Osteoblast (primary cell): ENCODE measurements at regions not wholly inside any gene's neighbourhood (a gene's known extent, or its start where the extent isn't known, plus 50 kb on each side); places are given as distances from the start of the nearest gene placed in this dataset.

Experiments used
- DNase-seq: peaks from one replicate; pipeline ENCODE4 v3.0.0; 2011; ENCODE audit warnings: low spot score, mixed read lengths; ENCODE audit not compliant: insufficient read length; ENCODE audit errors: missing footprints
- H2AFZ ChIP-seq: 2 replicates; pipeline ENCODE4 v1.6.0; 2011; ENCODE audit warnings: mild to moderate bottlenecking, low read length
- H3K27ac ChIP-seq: 2 replicates; pipeline ENCODE4 v1.5.1; 2011; ENCODE audit warnings: mild to moderate bottlenecking, low read depth, low read length, moderate library complexity
- H3K27me3 ChIP-seq: 2 replicates; pipeline ENCODE4 v1.6.0; 2012; ENCODE audit warnings: mild to moderate bottlenecking, control low read depth, inconsistent platforms, low read length, moderate library complexity; ENCODE audit not compliant: insufficient read depth
- H3K36me3 ChIP-seq: 2 replicates; pipeline ENCODE4 v1.5.1; 2011; ENCODE audit warnings: mild to moderate bottlenecking, low read length, control low read depth, moderate library complexity; ENCODE audit not compliant: insufficient read depth
- H3K4me1 ChIP-seq: 2 replicates; pipeline ENCODE4 v1.5.1; 2011; ENCODE audit warnings: mild to moderate bottlenecking, low read length, control low read depth, moderate library complexity; ENCODE audit not compliant: insufficient read depth
- H3K4me2 ChIP-seq: 2 replicates; pipeline ENCODE4 v1.6.0; 2011; ENCODE audit warnings: mild to moderate bottlenecking, low read length; ENCODE audit not compliant: insufficient read depth
- H3K4me3 ChIP-seq: fragments of 200-600 bp; sonication (generic); 3 replicates; pipeline ENCODE4 v1.5.1; 2012; ENCODE audit warnings: mild to moderate bottlenecking, low read length, inconsistent platforms; ENCODE audit not compliant: insufficient read depth
- H3K79me2 ChIP-seq: 2 replicates; pipeline ENCODE4 v1.6.0; 2012; ENCODE audit warnings: mild to moderate bottlenecking, low read length, control low read depth, inconsistent platforms; ENCODE audit not compliant: insufficient read depth
- H3K9me3 ChIP-seq: 2 replicates; pipeline ENCODE4 v1.5.1; 2011; ENCODE audit warnings: low read depth, low read length, control low read depth
- H4K20me1 ChIP-seq: 2 replicates; pipeline ENCODE4 v1.6.0; 2012; ENCODE audit warnings: mild to moderate bottlenecking, low read length, control low read depth; ENCODE audit not compliant: insufficient read depth
- CTCF ChIP-seq: IDR thresholded peaks from 2 replicates; pipeline ENCODE4 v1.5.1; 2011; ENCODE audit warnings: mild to moderate bottlenecking, low read depth, low read length, moderate library complexity; ENCODE audit errors: extremely low read depth

GRCh38 chr17:69810326-69810965 lies 264.6 kb upstream of the KCNJ16 start:
- no peaks in the 10 kb centered on the region for H3K27me3 ChIP-seq
- no peak overlapping the region for H3K27ac ChIP-seq
- no peak for DNase-seq
- no peaks in the 10 kb centered on the region for H3K79me2 ChIP-seq
- no peaks in the 10 kb centered on the region for H4K20me1 ChIP-seq
- H2AFZ ChIP-seq = no peak overlapping the region
- TF ChIP-seq CTCF = no peak
- peaks cover 10% of the 10 kb centered on the region for H3K4me1 ChIP-seq
- no peak overlapping the region for H3K4me3 ChIP-seq
- H3K4me2 ChIP-seq = no peak overlapping the region
- no peaks in the 10 kb centered on the region for H3K36me3 ChIP-seq
- H3K9me3 ChIP-seq = no peaks in the 10 kb centered on the region

GRCh38 chr17:69812240-69812837 lies 262.7 kb upstream of the KCNJ16 start:
- Histone ChIP-seq H3K4me2 (no peak overlapping the region), H3K9me3 (no peaks in the 10 kb centered on the region), H3K4me3 (no peak overlapping the region), H2AFZ (no peak overlapping the region), H4K20me1 (no peaks in the 10 kb centered on the region), H3K36me3 (no peaks in the 10 kb centered on the region), H3K27me3 (no peaks in the 10 kb centered on the region), H3K4me1 (peaks cover 10% of the 10 kb centered on the region), H3K27ac (no peak overlapping the region), H3K79me2 (no peaks in the 10 kb centered on the region)
- no peak for DNase-seq
- TF ChIP-seq CTCF = no peak

- Histone ChIP-seq H3K36me3 (no peaks in the 10 kb centered on the region), H3K79me2 (no peaks in the 10 kb centered on the region), H3K9me3 (no peaks in the 10 kb centered on the region), H3K27me3 (no peaks in the 10 kb centered on the region), H4K20me1 (no peaks in the 10 kb centered on the region), H3K27ac (no peak overlapping the region), H3K4me1 (peaks cover 15% of the 10 kb centered on the region), H2AFZ (no peak overlapping the region), H3K4me3 (no peak overlapping the region), H3K4me2 (no peak overlapping the region)
- TF ChIP-seq CTCF = no peak
- no peak for DNase-seq
These were observed 261.0 kb upstream of the KCNJ16 start for GRCh38 chr17:69814031-69814430.

- no peaks in the 10 kb centered on the region for H3K36me3 ChIP-seq
- H3K4me2 ChIP-seq = no peak overlapping the region
- H3K27ac ChIP-seq = no peak overlapping the region
- no peak for DNase-seq
- no peak overlapping the region for H3K4me3 ChIP-seq
- H3K4me1 ChIP-seq = peaks cover 23% of the 10 kb centered on the region
- H3K9me3 ChIP-seq = no peaks in the 10 kb centered on the region
- no peaks in the 10 kb centered on the region for H3K79me2 ChIP-seq
- no peak overlapping the region for H2AFZ ChIP-seq
- H4K20me1 ChIP-seq = no peaks in the 10 kb centered on the region
- H3K27me3 ChIP-seq = no peaks in the 10 kb centered on the region
- no peak for TF ChIP-seq CTCF
These were observed 259.6 kb upstream of the KCNJ16 start for GRCh38 chr17:69815406-69815805.
